Choroid plexus epithelial cell (primary cell): ENCODE measurements at regions not wholly inside any gene's neighbourhood (a gene's known extent, or its start where the extent isn't known, plus 50 kb on each side); places are given as distances from the start of the nearest gene placed in this dataset.

Experiments used
- DNase-seq: peaks from one replicate; pipeline ENCODE4 v3.0.0-alpha.2; 2010; ENCODE audit warnings: low read depth
- H3K4me3 ChIP-seq: 2 replicates; pipeline ENCODE4 v1.5.1; 2011; ENCODE audit warnings: low read depth, mild to moderate bottlenecking, control low read depth, low read length, moderate library complexity
- CTCF ChIP-seq: conservative IDR thresholded peaks from 2 replicates; pipeline ENCODE4 v1.5.1; 2011; ENCODE audit warnings: low read depth, mild to moderate bottlenecking, control low read depth, inconsistent platforms, low read length, moderate library complexity

GRCh38 chr12:42936260-42936659, 346.7 kb upstream of the PRICKLE1 start:
- no peak overlapping the region for H3K4me3 ChIP-seq
- no peak for DNase-seq
- no peak for TF ChIP-seq CTCF

GRCh38 chr12:42935756-42936155, 346.2 kb upstream of the PRICKLE1 start:
- peak; percentile 20 for DNase-seq
- no peak for TF ChIP-seq CTCF
- H3K4me3 ChIP-seq = no peak overlapping the region

- TF ChIP-seq CTCF = no peak
- no peak overlapping the region for H3K4me3 ChIP-seq
- no peak for DNase-seq
Measured at GRCh38 chr12:42935090-42935489, 345.5 kb upstream of the PRICKLE1 start.

- no peak for TF ChIP-seq CTCF
- no peak for DNase-seq
- H3K4me3 ChIP-seq = no peak overlapping the region
Measured at GRCh38 chr12:42933461-42934081, 344.0 kb upstream of the PRICKLE1 start.

- no peak for DNase-seq
- TF ChIP-seq CTCF = no peak
- H3K4me3 ChIP-seq = no peak overlapping the region
Measured at GRCh38 chr12:42932936-42933335, 343.4 kb upstream of the PRICKLE1 start.

GRCh38 chr12:42926232-42926631, 336.7 kb upstream of the PRICKLE1 start:
- TF ChIP-seq CTCF = no peak
- no peak for DNase-seq
- no peak overlapping the region for H3K4me3 ChIP-seq

- no peak for TF ChIP-seq CTCF
- no peak for DNase-seq
- no peak overlapping the region for H3K4me3 ChIP-seq
Measured at GRCh38 chr12:42924482-42924881, 334.9 kb upstream of the PRICKLE1 start.
